ENCODE measurements at regions not wholly inside any gene's neighbourhood (a gene's known extent, or its start where the extent isn't known, plus 50 kb on each side); places are given as distances from the start of the nearest gene placed in this dataset.

DNA sequence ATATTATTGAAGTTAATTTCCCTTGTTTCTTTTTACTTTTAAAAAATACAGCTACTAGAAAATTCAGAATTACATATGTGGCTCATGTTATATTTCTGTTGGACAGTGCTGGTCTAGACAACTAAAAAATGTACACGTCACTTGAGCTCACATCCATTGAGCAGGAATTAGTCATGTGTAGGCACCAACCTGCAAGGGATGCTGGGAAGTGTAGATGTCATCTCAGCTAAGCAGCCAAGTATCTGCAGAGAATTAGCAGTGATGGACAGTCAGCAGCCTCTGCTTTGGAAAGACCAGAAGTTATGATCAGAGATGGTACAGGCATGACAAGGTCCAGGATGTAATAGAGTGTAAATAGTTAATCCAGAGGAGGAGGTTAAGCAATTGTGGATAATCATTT lies 87.1 kb upstream of the HS3ST2 start:
- DNase-seq, result no peak

DNA sequence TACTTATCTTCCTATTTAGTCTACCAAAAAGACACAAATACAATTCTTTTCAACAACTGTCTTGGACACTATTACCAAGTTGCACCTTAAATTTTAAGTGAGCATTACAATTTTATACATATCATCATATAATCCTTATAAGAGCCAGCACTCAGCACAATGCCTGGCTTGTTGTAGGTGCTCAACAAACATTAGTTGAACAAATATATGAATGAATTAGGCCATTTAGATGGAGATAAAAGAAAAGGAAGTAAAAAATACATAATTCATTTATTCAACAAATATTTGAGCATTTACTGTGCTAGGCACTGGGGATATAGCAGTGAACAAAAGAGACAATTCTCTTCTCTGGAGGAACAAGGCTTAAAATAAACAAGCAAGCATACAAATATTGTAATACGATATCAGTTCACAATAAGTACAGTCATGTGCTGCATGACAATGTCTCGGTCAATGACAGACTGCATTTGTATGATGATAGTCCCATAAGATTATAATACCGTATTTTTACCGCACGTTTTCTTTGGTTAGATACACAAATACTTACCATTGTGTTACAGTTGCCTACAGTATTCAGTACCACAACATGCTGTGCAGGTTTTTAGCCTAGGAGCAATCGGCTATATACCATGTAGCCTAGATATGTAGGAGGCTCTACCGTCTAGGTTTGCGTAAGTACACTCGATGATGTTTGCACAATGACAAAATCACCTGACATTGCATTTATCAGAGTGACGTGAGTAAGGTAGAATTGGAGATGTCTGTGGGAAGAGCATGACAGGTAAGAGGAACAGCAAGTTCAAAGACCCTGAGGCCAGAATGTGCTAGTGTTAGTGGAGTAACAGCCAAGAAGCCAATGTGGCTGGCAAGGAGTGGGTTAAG lies 86.4 kb upstream of the HS3ST2 start:
- no peak for DNase-seq

DNA sequence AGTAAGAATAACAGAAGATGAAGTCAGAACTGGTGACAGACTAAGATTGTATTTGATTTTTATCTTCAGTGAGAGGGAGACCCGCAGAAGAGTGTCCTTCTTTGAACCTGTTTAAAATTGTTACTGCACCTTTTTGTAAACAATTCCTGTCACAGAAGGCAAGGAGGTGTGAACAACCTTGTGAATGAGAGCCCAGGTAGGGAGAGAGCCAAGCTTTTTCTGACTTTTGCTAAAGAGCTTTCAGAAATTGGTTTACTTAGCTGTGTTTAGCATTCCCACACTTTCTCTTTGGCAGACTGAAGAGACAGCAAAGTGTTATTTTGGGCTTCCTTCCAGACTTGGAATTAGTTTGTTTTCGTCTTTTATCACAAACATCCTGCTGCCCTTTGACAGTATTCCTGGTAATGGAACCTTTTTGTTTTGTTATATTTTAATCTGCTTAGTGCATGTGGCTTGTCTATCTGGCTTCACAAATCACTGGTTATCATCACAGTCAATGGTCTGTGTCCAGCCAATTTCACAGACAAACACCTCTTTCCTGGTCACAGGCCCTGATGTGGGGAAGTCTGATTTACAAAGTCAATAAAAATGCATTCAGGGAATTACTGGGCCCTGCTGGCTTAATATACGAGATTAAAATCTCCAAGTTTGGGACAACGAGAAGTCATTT lies 85.7 kb upstream of the HS3ST2 start:
- no peak for DNase-seq

DNA sequence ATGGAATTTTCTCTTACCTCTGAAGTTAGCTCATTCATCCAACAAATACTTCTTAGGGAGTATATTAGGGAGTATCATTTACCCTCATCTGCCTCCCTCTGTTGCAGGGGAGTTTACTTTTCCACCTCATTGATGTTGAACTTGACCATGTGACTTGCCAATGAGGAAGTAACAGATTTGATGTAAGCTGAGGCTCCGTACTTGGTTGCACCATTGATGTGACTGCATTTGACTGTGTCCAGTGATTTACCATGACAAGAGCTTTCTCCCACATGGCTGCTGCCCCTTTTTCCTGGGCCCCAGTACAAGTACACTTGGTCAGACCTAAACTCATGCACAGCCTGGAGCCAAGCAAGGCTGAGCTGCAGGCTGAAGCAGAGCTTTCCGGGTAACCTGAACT lies 81.6 kb upstream of the HS3ST2 start:
- DNase-seq, result no peak

DNA sequence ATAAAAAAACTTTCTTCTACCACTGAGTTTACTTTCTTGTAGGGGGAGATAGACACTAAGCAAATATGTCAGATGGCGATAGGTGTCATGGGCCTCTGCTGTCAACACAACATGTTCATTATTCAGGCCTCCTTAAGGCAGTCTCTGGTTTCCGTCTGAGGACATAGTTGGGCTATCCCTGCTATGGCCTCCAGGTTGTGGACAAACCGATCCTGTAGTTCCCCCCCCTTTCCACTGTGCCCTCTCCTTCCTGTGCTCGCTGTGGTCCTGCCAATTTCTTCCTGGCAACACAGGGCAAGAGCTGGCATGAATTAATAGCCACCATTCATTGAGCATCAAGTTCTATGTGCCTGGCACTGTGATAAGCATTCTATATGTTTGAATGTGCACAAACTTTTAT lies 81.0 kb upstream of the HS3ST2 start:
- DNase-seq, result no peak

DNA sequence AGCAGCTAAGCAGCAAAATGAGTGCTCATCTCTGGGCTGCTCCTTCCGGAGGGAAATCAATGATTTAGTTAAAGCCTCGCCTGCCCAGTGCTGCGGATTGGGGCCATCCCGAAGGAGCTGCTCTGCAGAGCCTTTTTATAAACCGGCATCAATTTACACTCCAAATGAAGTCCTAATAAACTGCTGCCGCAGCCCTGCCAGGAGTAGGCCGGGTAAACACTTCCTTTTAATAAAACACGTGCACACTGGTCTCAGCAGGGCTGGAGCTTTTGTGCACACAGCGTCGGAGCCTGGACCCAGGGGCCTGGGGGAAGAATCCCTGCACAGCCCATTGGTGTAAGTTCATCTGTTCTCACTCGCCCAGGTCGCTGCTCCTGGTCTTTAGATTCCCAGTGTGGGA lies 79.6 kb upstream of the HS3ST2 start:
- DNase-seq, result no peak

DNA sequence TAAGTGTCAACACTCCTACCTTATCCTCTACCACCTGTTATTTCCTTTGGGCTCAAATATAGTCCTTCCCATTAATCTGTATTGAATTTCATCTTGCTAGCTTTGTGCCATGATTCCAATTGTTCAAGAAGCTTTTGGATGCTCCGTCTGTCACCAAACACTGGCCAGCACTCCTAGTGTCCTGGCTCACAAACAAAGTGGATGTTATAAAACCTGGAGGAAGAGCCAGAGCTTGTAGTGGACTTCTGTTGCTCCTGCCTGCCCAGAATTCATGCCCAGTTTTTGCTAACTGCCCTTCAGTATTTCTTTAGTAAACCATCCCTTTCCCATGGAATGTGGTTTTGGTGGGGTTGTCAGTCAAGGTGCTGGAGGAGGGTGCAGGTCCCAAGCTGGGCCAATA lies 77.2 kb upstream of the HS3ST2 start:
- DNase-seq, result no peak

DNA sequence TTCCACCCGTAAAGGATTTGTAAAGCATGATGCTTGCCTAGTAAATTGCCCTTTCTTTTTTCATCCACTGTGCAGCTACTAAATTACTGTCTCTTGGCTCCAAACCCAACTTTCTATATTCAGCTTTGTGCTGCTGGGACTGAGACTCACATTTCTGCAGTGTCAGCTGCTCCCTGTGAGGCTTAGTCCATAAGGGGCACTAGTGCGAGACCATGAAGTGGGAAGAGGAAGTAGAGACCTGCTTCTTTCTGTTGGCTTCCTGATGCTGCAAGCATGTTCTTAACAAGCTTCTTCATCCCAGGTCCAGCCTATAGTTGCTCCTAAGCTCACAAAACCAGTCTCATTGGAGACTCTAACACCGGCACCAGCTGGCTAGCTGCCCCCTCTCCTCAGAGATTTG lies 74.9 kb upstream of the HS3ST2 start:
- no peak for DNase-seq

DNA sequence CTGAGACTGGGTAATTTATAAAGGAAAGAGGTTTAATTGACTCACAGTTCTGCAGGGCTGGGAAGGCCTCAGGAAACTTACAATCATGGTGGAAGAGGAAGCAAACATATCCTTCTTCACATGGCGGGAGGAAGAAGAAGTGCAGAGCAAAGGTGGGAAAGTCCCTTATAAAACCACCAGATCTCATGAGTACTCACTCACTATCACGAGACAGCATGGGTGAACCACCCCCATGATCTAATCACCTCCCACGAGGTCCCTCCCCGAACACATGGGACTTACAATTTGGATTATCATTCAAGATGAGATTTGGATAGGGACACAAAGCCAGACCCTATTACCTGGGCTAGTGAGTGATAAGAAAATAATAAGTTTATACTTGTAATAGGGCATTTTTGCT lies 70.6 kb upstream of the HS3ST2 start:
- no peak for DNase-seq

DNA sequence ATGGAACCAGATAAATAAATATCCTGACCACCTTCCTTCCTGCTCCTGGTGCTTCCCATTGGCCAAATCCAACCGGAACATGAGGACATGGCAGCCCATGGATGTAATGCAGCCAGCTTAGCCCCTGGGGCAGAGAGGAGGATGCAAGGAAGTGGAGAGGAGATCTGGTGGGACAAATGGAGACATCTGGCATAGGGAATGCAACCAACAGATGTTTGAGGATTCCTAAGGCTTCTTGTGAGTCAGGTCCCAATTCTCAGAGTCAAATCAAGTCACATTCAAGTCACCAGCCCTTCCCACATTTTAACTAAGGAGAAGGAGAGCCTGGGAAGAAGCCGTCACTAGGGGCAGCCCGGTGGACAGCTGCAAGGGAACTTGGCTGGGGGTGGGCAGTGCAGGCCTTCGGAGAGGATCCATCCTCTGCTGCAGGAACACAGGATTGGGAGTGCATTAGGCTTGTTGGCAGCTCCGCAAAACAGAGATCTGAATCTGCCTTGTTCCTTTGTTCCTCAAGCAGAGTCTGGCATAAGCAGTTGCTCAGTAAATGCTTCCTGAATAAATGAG lies 62.8 kb upstream of the HS3ST2 start:
- DNase-seq, result no peak

DNA sequence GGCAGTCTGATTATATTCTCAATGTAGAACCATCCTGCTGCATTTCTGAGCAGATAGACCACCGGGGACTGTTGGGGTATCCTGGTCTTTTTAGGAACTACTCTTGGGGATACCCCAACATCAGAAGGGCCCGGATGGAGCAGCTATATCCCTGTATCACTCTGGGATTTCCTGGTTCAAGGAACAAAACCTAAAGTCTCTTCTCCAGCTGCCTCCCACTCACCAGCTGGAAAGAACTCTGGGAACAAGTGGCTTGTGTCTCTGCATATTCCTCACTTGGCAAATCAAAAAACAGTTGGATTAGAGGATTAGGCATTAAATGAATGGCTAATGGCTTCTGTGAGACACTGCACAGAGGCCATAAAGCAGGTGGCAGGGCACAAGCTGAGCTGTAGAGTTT lies 62.3 kb upstream of the HS3ST2 start:
- DNase-seq, result no peak

DNA sequence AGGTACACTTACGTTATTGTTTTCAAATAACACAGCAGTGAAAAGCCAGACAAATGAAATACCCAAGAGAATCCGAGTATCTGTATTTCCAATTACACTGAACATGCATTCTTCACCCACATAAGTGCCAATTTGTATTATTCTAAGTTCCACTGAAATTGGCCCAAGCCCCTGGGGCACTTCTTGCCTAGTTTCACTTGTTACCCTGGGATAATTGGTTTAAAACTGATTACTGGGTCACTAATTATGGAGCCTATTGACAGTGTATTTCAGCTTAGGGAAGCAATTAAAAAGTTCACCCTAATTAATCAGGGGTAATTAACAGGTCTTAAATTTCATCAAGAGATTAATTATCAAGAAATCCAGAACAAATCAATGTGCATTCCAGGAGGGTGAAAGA lies 60.5 kb upstream of the HS3ST2 start:
- no peak for DNase-seq

DNA sequence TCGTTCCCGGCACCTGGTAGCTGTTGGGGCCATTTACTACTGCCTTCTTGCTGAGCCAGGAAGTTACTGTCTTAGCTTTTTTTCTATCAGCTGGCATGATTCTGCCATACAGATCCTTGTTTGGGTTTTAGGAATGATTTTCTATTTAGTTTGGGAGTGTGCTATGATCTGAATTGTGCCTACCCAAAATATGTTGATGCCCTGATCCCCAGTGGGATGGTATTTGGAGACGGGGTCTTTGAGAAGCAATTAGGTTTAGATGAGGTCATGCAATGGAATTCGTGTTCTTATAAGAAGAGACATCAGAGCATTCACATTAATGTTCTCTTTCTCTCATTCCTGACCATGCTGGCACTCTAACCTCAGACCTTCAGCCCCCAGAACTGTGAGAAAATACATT lies 59.4 kb upstream of the HS3ST2 start:
- DNase-seq, result no peak

DNA sequence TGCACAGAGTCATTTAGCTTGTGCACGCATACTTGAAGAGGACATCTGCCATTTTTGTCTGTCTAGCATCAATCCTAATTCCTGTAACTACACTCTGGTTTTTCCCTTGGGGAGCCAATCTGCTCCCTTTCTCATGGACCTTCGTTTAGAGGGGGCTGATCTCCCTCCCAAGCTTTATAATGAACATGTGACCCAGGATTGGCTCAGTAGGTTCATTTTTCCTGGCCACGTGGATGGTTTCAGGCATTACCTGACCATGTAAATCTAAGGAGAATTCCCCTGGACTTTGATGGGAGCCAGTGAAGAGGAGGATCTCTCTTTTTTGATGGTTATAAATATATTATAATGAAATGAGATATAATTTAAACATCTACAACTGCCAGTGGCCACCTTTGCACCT lies 56.8 kb upstream of the HS3ST2 start:
- no peak for DNase-seq

DNA sequence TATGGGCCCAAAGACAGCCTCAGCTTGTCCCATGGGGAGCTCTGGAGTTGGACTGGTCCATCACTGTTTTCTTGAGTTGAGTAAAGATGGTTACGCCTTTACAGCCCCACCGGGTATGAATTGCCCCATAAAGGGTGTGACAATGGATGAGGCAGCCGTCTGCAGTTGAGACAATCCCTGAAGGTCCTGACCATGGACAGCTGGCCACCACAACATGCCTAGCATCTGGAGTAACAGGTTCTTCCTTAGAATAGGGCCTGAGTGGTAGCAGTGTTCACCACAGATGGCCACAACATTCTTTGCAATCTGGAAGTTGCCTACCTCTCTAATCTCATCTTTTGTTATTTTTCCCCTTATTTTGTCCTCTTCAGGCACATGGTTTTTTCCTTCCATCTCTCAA lies 51.5 kb upstream of the HS3ST2 start:
- DNase-seq, result no peak

DNA sequence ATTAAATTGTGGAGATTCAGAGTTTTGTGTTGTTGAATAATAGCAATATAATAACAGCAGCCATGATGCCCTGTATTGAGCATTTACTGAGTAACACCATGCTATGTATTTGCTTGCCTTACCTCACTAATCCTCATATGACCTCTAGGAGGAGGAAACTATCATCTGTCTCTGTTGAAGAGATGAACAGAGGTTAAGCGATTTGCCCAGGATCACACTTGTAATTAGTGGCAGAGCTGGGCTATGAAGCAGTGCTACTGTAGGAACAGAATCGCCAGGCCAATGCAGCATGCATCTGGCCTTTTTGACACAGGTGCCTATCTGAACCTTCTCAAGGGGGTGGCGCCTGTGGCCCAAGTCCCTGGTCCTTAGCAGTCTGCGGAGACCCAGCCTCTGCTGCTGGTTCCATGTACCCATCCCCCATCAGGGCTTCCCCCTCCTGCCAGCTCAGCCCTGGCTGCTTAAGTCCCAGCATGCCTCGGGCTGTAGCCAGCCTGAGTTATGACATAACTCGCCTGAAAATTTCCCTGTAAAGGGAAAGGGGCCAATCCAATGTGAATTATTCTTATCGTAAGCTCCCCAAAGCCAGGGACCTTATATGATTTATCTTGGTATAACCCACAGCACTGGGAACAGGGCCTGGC lies 50.4 kb upstream of the HS3ST2 start:
- no peak for DNase-seq

All from stimulated activated CD4-positive, alpha-beta T cell treated with anti-CD3 and anti-CD28 coated beads, Interleukin-4, amount 100 ng/mL, for 4 hours (primary cell).